SK-N-SH treated with all-trans-retinoic acid at 6 μM for 48 hours (cell line): ENCODE measurements at regions not wholly inside any gene's neighbourhood (a gene's known extent, or its start where the extent isn't known, plus 50 kb on each side); places are given as distances from the start of the nearest gene placed in this dataset.

Source experiments
- ATAC-seq: fragments of 200-7000 bp; cut with Tn5 transposase; 3 replicates; pipeline ENCODE4 v1.9.1; 2020; ENCODE audit warnings: mild to moderate bottlenecking, moderate library complexity
- BACH2 ChIP-seq: fragments of 250-450 bp; sonication (Bioruptor Pico); IDR thresholded peaks from 2 replicates; pipeline ENCODE4 v1.9.0; 2021; ENCODE audit warnings: mild to moderate bottlenecking, borderline replicate concordance
- CSDC2 ChIP-seq: fragments of 250-450 bp; sonication (Bioruptor Pico); IDR thresholded peaks from 2 replicates; pipeline ENCODE4 v1.5.0; 2020; ENCODE audit warnings: mild to moderate bottlenecking, moderate library complexity
- GLIS3 ChIP-seq: fragments of 250-450 bp; sonication (Bioruptor Pico); IDR thresholded peaks from 2 replicates; pipeline ENCODE4 v1.5.0; 2020; ENCODE audit warnings: mild to moderate bottlenecking, moderate library complexity
- ISL1 ChIP-seq: fragments of 250-450 bp; sonication (Bioruptor Pico); IDR thresholded peaks from 2 replicates; pipeline ENCODE4 v2.1.2; 2022; ENCODE audit warnings: mild to moderate bottlenecking, moderate library complexity
- POU6F1 ChIP-seq: fragments of 250-450 bp; sonication (Bioruptor Pico); IDR thresholded peaks from 2 replicates; pipeline ENCODE4 v1.8.0; 2021; ENCODE audit warnings: low read depth, mild to moderate bottlenecking, moderate library complexity, borderline replicate concordance
- PPARA ChIP-seq: fragments of 250-450 bp; sonication (Bioruptor Pico); IDR thresholded peaks from 2 replicates; pipeline ENCODE4 v1.5.0; 2020; ENCODE audit warnings: mild to moderate bottlenecking, borderline replicate concordance
- RARB ChIP-seq: fragments of 250-450 bp; sonication (Bioruptor Pico); IDR thresholded peaks from 2 replicates; pipeline ENCODE4 v1.8.0; 2021; ENCODE audit warnings: mild to moderate bottlenecking, moderate library complexity
- SNAI2 ChIP-seq: fragments of 250-450 bp; sonication (Bioruptor Pico); IDR thresholded peaks from 2 replicates; pipeline ENCODE4 v1.5.0; 2020; ENCODE audit warnings: mild to moderate bottlenecking, moderate library complexity
- TCF4 ChIP-seq: fragments of 250-450 bp; sonication (Bioruptor Pico); IDR thresholded peaks from 2 replicates; pipeline ENCODE4 v1.8.0; 2021; ENCODE audit warnings: mild to moderate bottlenecking, moderate library complexity, borderline replicate concordance
- TOX ChIP-seq: fragments of 250-450 bp; sonication (Bioruptor Pico); IDR thresholded peaks from 2 replicates; pipeline ENCODE4 v1.8.0; 2021; ENCODE audit warnings: mild to moderate bottlenecking, moderate library complexity, borderline replicate concordance
- ZC3H10 ChIP-seq: fragments of 250-450 bp; sonication (Bioruptor Pico); IDR thresholded peaks from 2 replicates; pipeline ENCODE4 v1.5.1; 2021; ENCODE audit warnings: mild to moderate bottlenecking, moderate library complexity
- ZFP3 ChIP-seq: fragments of 250-450 bp; sonication (Bioruptor Pico); IDR thresholded peaks from 2 replicates; pipeline ENCODE4 v1.5.0; 2020; ENCODE audit warnings: mild to moderate bottlenecking, moderate library complexity
- ZFP30 ChIP-seq: fragments of 450-650 bp; formaldehyde crosslinking; IDR thresholded peaks from 2 replicates; pipeline ENCODE4 v1.5.0; 2022; ENCODE audit warnings: mild to moderate bottlenecking, moderate library complexity
- ZNF565 ChIP-seq: fragments of 450-650 bp; formaldehyde crosslinking; conservative IDR thresholded peaks from 2 replicates; pipeline ENCODE4 v1.5.0; 2020; ENCODE audit warnings: low read depth, mild to moderate bottlenecking, moderate library complexity
- ZNF70 ChIP-seq: fragments of 450-650 bp; formaldehyde crosslinking; IDR thresholded peaks from 2 replicates; pipeline ENCODE4 v1.5.0; 2020; ENCODE audit warnings: mild to moderate bottlenecking, moderate library complexity
- ZNF8 ChIP-seq: fragments of 450-650 bp; formaldehyde crosslinking; IDR thresholded peaks from 2 replicates; pipeline ENCODE4 v1.5.0; 2020; ENCODE audit warnings: mild to moderate bottlenecking, moderate library complexity
- TF ChIP-seq, protein P1 (sequence below): fragments of 250-450 bp; sonication (Bioruptor Pico); IDR thresholded peaks from 2 replicates; pipeline ENCODE4 v1.5.1; 2020; ENCODE audit warnings: low read depth, mild to moderate bottlenecking, moderate library complexity
- TF ChIP-seq, protein P2 (sequence below): fragments of 250-450 bp; sonication (Bioruptor Pico); IDR thresholded peaks from 2 replicates; pipeline ENCODE4 v1.5.0; 2020; ENCODE audit warnings: mild to moderate bottlenecking, moderate library complexity

GRCh38 chr7:159231017-159231416, 86.3 kb upstream of the VIPR2 start:
- ATAC-seq = no peak
- TF ChIP-seq, protein P1, sequence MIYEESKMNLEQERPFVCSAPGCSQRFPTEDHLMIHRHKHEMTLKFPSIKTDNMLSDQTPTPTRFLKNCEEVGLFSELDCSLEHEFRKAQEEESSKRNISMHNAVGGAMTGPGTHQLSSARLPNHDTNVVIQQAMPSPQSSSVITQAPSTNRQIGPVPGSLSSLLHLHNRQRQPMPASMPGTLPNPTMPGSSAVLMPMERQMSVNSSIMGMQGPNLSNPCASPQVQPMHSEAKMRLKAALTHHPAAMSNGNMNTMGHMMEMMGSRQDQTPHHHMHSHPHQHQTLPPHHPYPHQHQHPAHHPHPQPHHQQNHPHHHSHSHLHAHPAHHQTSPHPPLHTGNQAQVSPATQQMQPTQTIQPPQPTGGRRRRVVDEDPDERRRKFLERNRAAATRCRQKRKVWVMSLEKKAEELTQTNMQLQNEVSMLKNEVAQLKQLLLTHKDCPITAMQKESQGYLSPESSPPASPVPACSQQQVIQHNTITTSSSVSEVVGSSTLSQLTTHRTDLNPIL (CRISPR knock-in tag) = no peak
- TF ChIP-seq, protein P2, sequence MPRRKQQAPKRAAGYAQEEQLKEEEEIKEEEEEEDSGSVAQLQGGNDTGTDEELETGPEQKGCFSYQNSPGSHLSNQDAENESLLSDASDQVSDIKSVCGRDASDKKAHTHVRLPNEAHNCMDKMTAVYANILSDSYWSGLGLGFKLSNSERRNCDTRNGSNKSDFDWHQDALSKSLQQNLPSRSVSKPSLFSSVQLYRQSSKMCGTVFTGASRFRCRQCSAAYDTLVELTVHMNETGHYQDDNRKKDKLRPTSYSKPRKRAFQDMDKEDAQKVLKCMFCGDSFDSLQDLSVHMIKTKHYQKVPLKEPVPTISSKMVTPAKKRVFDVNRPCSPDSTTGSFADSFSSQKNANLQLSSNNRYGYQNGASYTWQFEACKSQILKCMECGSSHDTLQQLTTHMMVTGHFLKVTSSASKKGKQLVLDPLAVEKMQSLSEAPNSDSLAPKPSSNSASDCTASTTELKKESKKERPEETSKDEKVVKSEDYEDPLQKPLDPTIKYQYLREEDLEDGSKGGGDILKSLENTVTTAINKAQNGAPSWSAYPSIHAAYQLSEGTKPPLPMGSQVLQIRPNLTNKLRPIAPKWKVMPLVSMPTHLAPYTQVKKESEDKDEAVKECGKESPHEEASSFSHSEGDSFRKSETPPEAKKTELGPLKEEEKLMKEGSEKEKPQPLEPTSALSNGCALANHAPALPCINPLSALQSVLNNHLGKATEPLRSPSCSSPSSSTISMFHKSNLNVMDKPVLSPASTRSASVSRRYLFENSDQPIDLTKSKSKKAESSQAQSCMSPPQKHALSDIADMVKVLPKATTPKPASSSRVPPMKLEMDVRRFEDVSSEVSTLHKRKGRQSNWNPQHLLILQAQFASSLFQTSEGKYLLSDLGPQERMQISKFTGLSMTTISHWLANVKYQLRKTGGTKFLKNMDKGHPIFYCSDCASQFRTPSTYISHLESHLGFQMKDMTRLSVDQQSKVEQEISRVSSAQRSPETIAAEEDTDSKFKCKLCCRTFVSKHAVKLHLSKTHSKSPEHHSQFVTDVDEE = no peak
- TF ChIP-seq ZNF8 (CRISPR knock-in tag) (no peak), POU6F1 (CRISPR knock-in tag) (no peak), ZNF70 (CRISPR knock-in tag) (no peak), ZFP3 (CRISPR knock-in tag) (no peak), RARB (no peak), ZFP30 (CRISPR knock-in tag) (no peak), CSDC2 (no peak), ZC3H10 (CRISPR knock-in tag) (no peak), ZNF565 (CRISPR knock-in tag) (no peak), TOX (CRISPR knock-in tag) (no peak), PPARA (CRISPR knock-in tag) (no peak), GLIS3 (CRISPR knock-in tag) (no peak)

DNA sequence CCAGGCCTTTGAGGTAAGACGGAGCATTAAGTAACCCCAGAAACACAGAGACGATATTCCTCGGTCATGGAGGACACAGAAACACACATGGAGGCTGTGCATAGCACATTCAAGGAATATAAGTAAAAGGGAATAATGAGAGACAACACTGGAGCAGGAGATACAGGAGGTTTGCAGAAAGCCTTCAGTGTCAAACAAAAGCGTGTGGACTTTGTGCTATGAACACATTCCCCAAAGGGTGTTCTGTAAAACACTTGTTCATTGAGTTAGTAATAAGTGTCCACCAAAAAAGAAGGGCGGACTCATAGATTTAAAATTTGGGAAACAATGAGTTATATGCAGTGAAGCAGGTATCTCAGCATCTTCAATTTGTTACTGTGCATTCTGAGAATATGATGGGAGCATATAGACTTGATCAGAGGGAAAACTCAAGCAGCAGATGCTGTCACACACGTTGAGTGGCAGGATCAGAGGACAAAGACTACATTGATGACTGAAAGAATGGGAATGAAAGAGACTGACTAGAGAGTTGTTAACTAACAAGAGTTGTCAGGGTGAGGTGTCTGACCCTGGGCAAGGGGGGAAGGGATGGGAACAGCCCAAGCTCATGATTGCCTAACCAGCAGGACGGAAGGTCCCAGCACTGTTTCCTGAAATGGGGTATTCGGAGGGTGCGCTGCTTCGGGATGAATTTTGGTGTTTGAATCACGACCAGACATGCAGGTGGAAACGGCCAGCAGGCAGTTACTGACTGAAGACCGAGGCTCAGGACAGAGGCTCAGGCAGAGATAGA, 85.2 kb upstream of the VIPR2 start:
- no peak for TF ChIP-seq ZNF8 (CRISPR knock-in tag)
- no peak for TF ChIP-seq TOX (CRISPR knock-in tag)
- TF ChIP-seq, protein P1 (CRISPR knock-in tag) = no peak
- TF ChIP-seq ZC3H10 (CRISPR knock-in tag) = no peak
- no peak for TF ChIP-seq GLIS3 (CRISPR knock-in tag)
- no peak for ATAC-seq

DNA sequence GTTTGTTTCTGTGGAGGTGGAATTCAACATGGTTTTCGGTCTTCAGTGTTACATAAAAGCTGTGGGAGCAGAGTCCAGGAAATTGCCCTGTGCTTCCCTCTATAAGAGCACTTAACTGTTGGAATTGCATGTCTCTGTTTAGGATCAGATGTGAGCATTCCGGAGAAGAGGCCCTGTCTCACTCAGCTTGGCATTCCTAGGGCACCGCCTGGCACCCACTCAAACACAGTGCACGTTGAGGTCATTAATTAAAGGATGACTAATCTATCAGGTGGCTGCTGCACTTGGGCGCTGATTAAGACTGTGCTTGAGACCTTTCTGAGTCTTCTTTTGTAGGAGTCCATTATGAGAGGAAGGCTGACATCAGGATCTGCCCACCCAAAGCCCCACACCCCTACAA, 82.8 kb upstream of the VIPR2 start:
- peak; percentile 25; the same call in 1 of the 2 replicates for TF ChIP-seq ISL1
- peak; percentile 49; the same call in 1 of the 2 replicates for TF ChIP-seq ZFP3 (CRISPR knock-in tag)
- no peak for TF ChIP-seq BACH2 (CRISPR knock-in tag)

DNA sequence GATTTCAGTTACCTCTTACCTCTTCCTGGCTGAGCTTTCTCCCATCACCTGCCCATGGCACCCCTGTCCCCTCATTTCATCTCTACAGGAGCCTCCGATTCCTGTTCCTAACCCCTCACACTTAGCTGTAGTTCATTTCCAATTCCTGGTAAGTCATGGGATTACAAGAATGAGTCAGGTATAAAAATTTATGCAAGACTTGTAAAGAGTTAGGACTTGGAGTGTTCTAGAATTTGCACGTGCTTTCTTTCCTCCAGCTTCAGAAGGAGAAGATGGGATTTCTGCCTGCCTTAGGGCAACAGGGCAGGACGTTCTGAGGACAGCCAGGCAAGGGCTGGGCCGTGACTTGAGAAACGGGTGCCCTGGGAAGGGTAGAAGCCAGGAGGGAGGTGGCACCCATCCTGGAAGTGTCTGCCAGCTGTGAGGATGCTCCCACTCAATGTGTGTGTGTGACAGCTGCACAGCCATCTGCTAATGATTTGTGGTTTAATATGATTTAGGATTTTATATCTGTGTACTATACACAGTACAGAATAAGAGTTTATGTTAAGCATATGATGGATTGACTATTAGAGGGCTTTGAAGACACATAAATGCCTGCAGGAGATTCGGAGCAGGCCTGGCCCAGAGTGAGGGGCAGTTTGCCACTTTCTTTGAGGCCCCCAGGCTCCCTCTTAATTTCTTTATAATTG, 81.5 kb upstream of the VIPR2 start:
- ATAC-seq = no peak
- no peak for TF ChIP-seq POU6F1 (CRISPR knock-in tag)
- no peak for TF ChIP-seq PPARA (CRISPR knock-in tag)
- TF ChIP-seq ZC3H10 (CRISPR knock-in tag) = no peak
- no peak for TF ChIP-seq SNAI2 (CRISPR knock-in tag)
- TF ChIP-seq, protein P1 (CRISPR knock-in tag) = no peak
- TF ChIP-seq TCF4 (CRISPR knock-in tag) = peak; percentile 65

More for the DNA sequence above, 82.8 kb upstream of the VIPR2 start:
- no peak for ATAC-seq
